WTC11 (cell line): ENCODE measurements at regions not wholly inside any gene's neighbourhood (a gene's known extent, or its start where the extent isn't known, plus 50 kb on each side); places are given as distances from the start of the nearest gene placed in this dataset.

Experiments used
- ATAC-seq: fragments of 200-7000 bp; cut with Tn5 transposase; 2 replicates; pipeline ENCODE4 v1.10.0; 2021; ENCODE audit warnings: mild to moderate bottlenecking, moderate library complexity
- CTCF ChIA-PET: fragments of 300-600 bp; sonication (Branson Sonifier 250); formaldehyde crosslinking; loops from one replicate; lab custom pipeline; 2021; ENCODE audit warnings: antibody characterized with exemption; lab: Charles Lee
- POLR2A ChIA-PET: fragments of 350-600 bp; sonication (Branson Sonifier 250); formaldehyde crosslinking; loops from one replicate; lab custom pipeline; 2021; ENCODE audit warnings: antibody characterized with exemption; lab: Charles Lee
- DNase-seq: peaks from one replicate; pipeline ENCODE4 v3.0.0; 2021; ENCODE audit warnings: low spot score
- H3K27ac Mint-ChIP-seq: 2 replicates; pipeline ENCODE4 v1.8.0; 2021; ENCODE audit warnings: mixed read lengths
- H3K27me3 Mint-ChIP-seq: 2 replicates; pipeline ENCODE4 v1.8.0; 2021; ENCODE audit warnings: low read depth, mild to moderate bottlenecking, moderate library complexity, mixed read lengths
- H3K36me3 Mint-ChIP-seq: 2 replicates; pipeline ENCODE4 v1.8.0; 2021; ENCODE audit warnings: mixed read lengths
- H3K4me1 Mint-ChIP-seq: 2 replicates; pipeline ENCODE4 v1.8.0; 2022; ENCODE audit warnings: mixed read lengths
- H3K4me3 Mint-ChIP-seq: 2 replicates; pipeline ENCODE4 v1.8.0; 2021; ENCODE audit warnings: mild to moderate bottlenecking, moderate library complexity, mixed read lengths
- H3K9me3 Mint-ChIP-seq: 2 replicates; pipeline ENCODE4 v1.8.0; 2021; ENCODE audit warnings: mixed read lengths
- ARID4B ChIP-seq: sonication (generic); formaldehyde crosslinking; IDR thresholded peaks from 2 replicates; pipeline ENCODE4 v1.8.0; 2023; ENCODE audit warnings: missing genetic modification reagents, mild to moderate bottlenecking, borderline replicate concordance
- ATF1 ChIP-seq: sonication (generic); formaldehyde crosslinking; IDR thresholded peaks from 2 replicates; pipeline ENCODE4 v1.8.1; 2023; ENCODE audit warnings: mild to moderate bottlenecking, moderate library complexity, missing genetic modification reagents
- CBFB ChIP-seq: sonication (generic); formaldehyde crosslinking; IDR thresholded peaks from 2 replicates; pipeline ENCODE4 v1.8.1; 2022; ENCODE audit warnings: mild to moderate bottlenecking, low read depth, missing genetic modification reagents
- ERG ChIP-seq: fragments of 250-450 bp; sonication (Bioruptor Pico); IDR thresholded peaks from 2 replicates; pipeline ENCODE4 v1.8.0; 2021; ENCODE audit warnings: mild to moderate bottlenecking
- FOXK1 ChIP-seq: sonication (generic); formaldehyde crosslinking; IDR thresholded peaks from 2 replicates; pipeline ENCODE4 v1.8.0; 2022; ENCODE audit warnings: mild to moderate bottlenecking, moderate library complexity, missing genetic modification reagents
- JUN ChIP-seq: sonication (generic); formaldehyde crosslinking; IDR thresholded peaks from 2 replicates; pipeline ENCODE4 v1.8.0; 2023; ENCODE audit warnings: mild to moderate bottlenecking, missing genetic modification reagents
- MAX ChIP-seq: sonication (generic); formaldehyde crosslinking; IDR thresholded peaks from 2 replicates; pipeline ENCODE4 v1.8.0; 2022; ENCODE audit warnings: mild to moderate bottlenecking, missing genetic modification reagents
- NR2C2 ChIP-seq: sonication (generic); formaldehyde crosslinking; IDR thresholded peaks from 2 replicates; pipeline ENCODE4 v1.8.0; 2022; ENCODE audit warnings: mild to moderate bottlenecking, missing genetic modification reagents
- PRRX2 ChIP-seq: fragments of 250-450 bp; sonication (Bioruptor Pico); IDR thresholded peaks from 2 replicates; pipeline ENCODE4 v1.8.0; 2021; ENCODE audit warnings: mild to moderate bottlenecking
- RELA ChIP-seq: sonication (generic); formaldehyde crosslinking; IDR thresholded peaks from 2 replicates; pipeline ENCODE4 v1.8.1; 2022; ENCODE audit warnings: missing genetic modification reagents, mild to moderate bottlenecking, borderline replicate concordance
- TEAD1 ChIP-seq: sonication (generic); formaldehyde crosslinking; IDR thresholded peaks from 2 replicates; pipeline ENCODE4 v1.8.0; 2022; ENCODE audit warnings: mild to moderate bottlenecking, missing genetic modification reagents
- TP53 ChIP-seq: sonication (generic); formaldehyde crosslinking; IDR thresholded peaks from 2 replicates; pipeline ENCODE4 v1.8.1; 2023; ENCODE audit warnings: mild to moderate bottlenecking, missing genetic modification reagents
- ZBTB21 ChIP-seq: sonication (generic); formaldehyde crosslinking; IDR thresholded peaks from 2 replicates; pipeline ENCODE4 v1.8.1; 2023; ENCODE audit warnings: mild to moderate bottlenecking, missing genetic modification reagents, borderline replicate concordance
- ZNF219 ChIP-seq: sonication (generic); formaldehyde crosslinking; IDR thresholded peaks from 2 replicates; pipeline ENCODE4 v1.8.0; 2023; ENCODE audit warnings: missing genetic modification reagents, mild to moderate bottlenecking, borderline replicate concordance
- ZNF263 ChIP-seq: sonication (generic); formaldehyde crosslinking; IDR thresholded peaks from 2 replicates; pipeline ENCODE4 v1.8.1; 2022; ENCODE audit warnings: low read depth, mild to moderate bottlenecking, moderate library complexity, missing genetic modification reagents
- ZNF281 ChIP-seq: sonication (generic); formaldehyde crosslinking; IDR thresholded peaks from 2 replicates; pipeline ENCODE4 v1.8.0; 2023; ENCODE audit warnings: mild to moderate bottlenecking, missing genetic modification reagents
- ZNF317 ChIP-seq: sonication (generic); formaldehyde crosslinking; IDR thresholded peaks from 2 replicates; pipeline ENCODE4 v1.8.1; 2023; ENCODE audit warnings: low read depth, mild to moderate bottlenecking, moderate library complexity, missing genetic modification reagents, borderline replicate concordance
- ZNF396 ChIP-seq: fragments of 250-450 bp; sonication (Bioruptor Pico); IDR thresholded peaks from 2 replicates; pipeline ENCODE4 v1.8.0; 2021; ENCODE audit warnings: mild to moderate bottlenecking, moderate library complexity, borderline replicate concordance
- ZNF532 ChIP-seq: fragments of 250-450 bp; sonication (Bioruptor Pico); IDR thresholded peaks from 2 replicates; pipeline ENCODE4 v1.9.0; 2021; ENCODE audit warnings: mild to moderate bottlenecking, borderline replicate concordance
- ZNF671 ChIP-seq: fragments of 250-450 bp; sonication (Bioruptor Pico); IDR thresholded peaks from 2 replicates; pipeline ENCODE4 v1.8.0; 2021; ENCODE audit warnings: mild to moderate bottlenecking
- TF ChIP-seq, protein P1 (sequence below): sonication (generic); formaldehyde crosslinking; IDR thresholded peaks from 2 replicates; pipeline ENCODE4 v1.8.1; 2022; ENCODE audit warnings: low read depth, missing genetic modification reagents, borderline replicate concordance
- TF ChIP-seq, protein P2 (sequence below): sonication (generic); formaldehyde crosslinking; IDR thresholded peaks from 2 replicates; pipeline ENCODE4 v1.8.1; 2023; ENCODE audit warnings: mild to moderate bottlenecking, missing genetic modification reagents, moderate library complexity

- CTCF ChIA-PET, result no interaction called here
- Mint-ChIP-seq H3K4me1 (peaks cover 8% of the 10 kb centered on the region), H3K9me3 (peaks cover 42% of the 10 kb centered on the region), H3K36me3 (0 out of 2 replicates have a peak, but pooled peaks cover 10% of the 10 kb centered on the region), H3K4me3 (no peak overlapping the region), H3K27ac (no peak overlapping the region), H3K27me3 (no peaks in the 10 kb centered on the region)
- DNase-seq (no peak), ATAC-seq (no peak)
- POLR2A ChIA-PET, result no interaction called here
- no peak for TF ChIP-seq ATF1
- no peak for TF ChIP-seq ZNF317 (CRISPR knock-in tag)
- no peak for TF ChIP-seq PRRX2 (CRISPR knock-in tag)
- TF ChIP-seq FOXK1 (CRISPR knock-in tag), result no peak
- TF ChIP-seq, protein P1, sequence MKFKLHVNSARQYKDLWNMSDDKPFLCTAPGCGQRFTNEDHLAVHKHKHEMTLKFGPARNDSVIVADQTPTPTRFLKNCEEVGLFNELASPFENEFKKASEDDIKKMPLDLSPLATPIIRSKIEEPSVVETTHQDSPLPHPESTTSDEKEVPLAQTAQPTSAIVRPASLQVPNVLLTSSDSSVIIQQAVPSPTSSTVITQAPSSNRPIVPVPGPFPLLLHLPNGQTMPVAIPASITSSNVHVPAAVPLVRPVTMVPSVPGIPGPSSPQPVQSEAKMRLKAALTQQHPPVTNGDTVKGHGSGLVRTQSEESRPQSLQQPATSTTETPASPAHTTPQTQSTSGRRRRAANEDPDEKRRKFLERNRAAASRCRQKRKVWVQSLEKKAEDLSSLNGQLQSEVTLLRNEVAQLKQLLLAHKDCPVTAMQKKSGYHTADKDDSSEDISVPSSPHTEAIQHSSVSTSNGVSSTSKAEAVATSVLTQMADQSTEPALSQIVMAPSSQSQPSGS (CRISPR knock-in tag), result no peak
- no peak for TF ChIP-seq ZNF396
- TF ChIP-seq NR2C2 (CRISPR knock-in tag), result no peak
- no peak for TF ChIP-seq ZBTB21 (CRISPR knock-in tag)
- TF ChIP-seq ZNF281 (CRISPR knock-in tag), result no peak
- TF ChIP-seq ZNF671 (CRISPR knock-in tag), result no peak
- TF ChIP-seq MAX (CRISPR knock-in tag), result no peak
- no peak for TF ChIP-seq CBFB (CRISPR knock-in tag)
- no peak for TF ChIP-seq ZNF219 (CRISPR knock-in tag)
- no peak for TF ChIP-seq JUN (CRISPR knock-in tag)
- TF ChIP-seq, protein P2, sequence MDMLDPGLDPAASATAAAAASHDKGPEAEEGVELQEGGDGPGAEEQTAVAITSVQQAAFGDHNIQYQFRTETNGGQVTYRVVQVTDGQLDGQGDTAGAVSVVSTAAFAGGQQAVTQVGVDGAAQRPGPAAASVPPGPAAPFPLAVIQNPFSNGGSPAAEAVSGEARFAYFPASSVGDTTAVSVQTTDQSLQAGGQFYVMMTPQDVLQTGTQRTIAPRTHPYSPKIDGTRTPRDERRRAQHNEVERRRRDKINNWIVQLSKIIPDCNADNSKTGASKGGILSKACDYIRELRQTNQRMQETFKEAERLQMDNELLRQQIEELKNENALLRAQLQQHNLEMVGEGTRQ, result no peak
- TF ChIP-seq ZNF532, result no peak
- no peak for TF ChIP-seq TEAD1 (CRISPR knock-in tag)
- TF ChIP-seq ZNF263 (CRISPR knock-in tag), result no peak
Observed at GRCh38 chr21:23801292-23801691, 1806.0 kb downstream of the MRPL39 start.

GRCh38 chr21:23799376-23799775 lies 1807.9 kb downstream of the MRPL39 start:
- no peak for ATAC-seq
- CTCF ChIA-PET, result no interaction called here
- no peak for TF ChIP-seq ARID4B (CRISPR knock-in tag)
- TF ChIP-seq TP53 (CRISPR knock-in tag), result no peak
- no peak for TF ChIP-seq ERG (CRISPR knock-in tag)
- no peak for TF ChIP-seq RELA (CRISPR knock-in tag)

More at GRCh38 chr21:23799376-23799775, 1807.9 kb downstream of the MRPL39 start:
- no peak overlapping the region for H3K4me3 Mint-ChIP-seq
- H3K27me3 Mint-ChIP-seq, result no peaks in the 10 kb centered on the region
- peaks cover 30% of the 10 kb centered on the region for H3K9me3 Mint-ChIP-seq
- peaks cover 8% of the 10 kb centered on the region for H3K4me1 Mint-ChIP-seq
- H3K36me3 Mint-ChIP-seq, result 0 out of 2 replicates have a peak, but pooled peaks cover 10% of the 10 kb centered on the region
- POLR2A ChIA-PET, result no interaction called here
- no peak overlapping the region for H3K27ac Mint-ChIP-seq
- DNase-seq, result no peak
